SK-N-SH (cell line): ENCODE measurements at regions not wholly inside any gene's neighbourhood (a gene's known extent, or its start where the extent isn't known, plus 50 kb on each side); places are given as distances from the start of the nearest gene placed in this dataset.

Experiments
- CTCF ChIA-PET: fragments of 300-600, 350-600 bp; formaldehyde crosslinking; extraction: SDS; loops from one replicate; lab custom pipeline; 2021; lab: Yijun Ruan, JAX
- POLR2A ChIA-PET: fragments of 350-600 bp; sonication (Branson Sonifier 250); formaldehyde crosslinking; extraction: SDS; loops from one replicate; lab custom pipeline; 2020; ENCODE audit warnings: antibody characterized with exemption, inconsistent platforms; lab: Yijun Ruan, JAX
- DNase-seq: peaks from one replicate; pipeline ENCODE4 v3.0.0; 2012
- H2AFZ ChIP-seq: fragments of 200-600 bp; sonication (generic); 2 replicates; pipeline ENCODE4 v1.8.1; 2016; ENCODE audit warnings: antibody characterized with exemption, mild to moderate bottlenecking, low read depth
- H3F3A ChIP-seq: fragments of 200-600 bp; sonication (generic); replicated peaks from 2 replicates; pipeline ENCODE3; 2016; ENCODE audit warnings: antibody characterized with exemption, mild to moderate bottlenecking; ENCODE audit not compliant: insufficient read depth
- H3K27ac ChIP-seq, 2 experiments: fragments of 200-500 bp in 1 of 2; fragments of 200-600 bp in 1 of 2; sonication (Bioruptor generic) in 1 of 2; sonication (generic), shearing (Covaris generic) in 1 of 2; 2 replicates each; pipeline versions ENCODE4 v1.5.1 to v1.6.1; 2014 to 2016; ENCODE audit warnings: low read depth in 2 of 2, inconsistent platforms in 1 of 2, low read length in 1 of 2, mild to moderate bottlenecking in 1 of 2, mixed read lengths in 1 of 2
- H3K27me3 ChIP-seq: fragments of 200-600 bp; sonication (generic), shearing (Covaris generic); 2 replicates; pipeline ENCODE4 v1.6.1; 2016; ENCODE audit warnings: mixed run types; ENCODE audit not compliant: insufficient read depth
- H3K36me3 ChIP-seq, 2 experiments: fragments of 200-500 bp in 1 of 2; fragments of 200-600 bp in 1 of 2; sonication (Bioruptor generic) in 1 of 2; sonication (generic) in 1 of 2; replicated peaks in 1 of 2; 2 replicates each; pipeline versions ENCODE3 to v1.5.1; 2014 to 2016; ENCODE audit warnings: low read length in 1 of 2, mild to moderate bottlenecking in 1 of 2; ENCODE audit not compliant: insufficient read depth in 2 of 2, control insufficient read depth in 1 of 2
- H3K4me1 ChIP-seq, 2 experiments: fragments of 200-500 bp in 1 of 2; fragments of 200-600 bp in 1 of 2; sonication (Bioruptor generic) in 1 of 2; sonication (generic), shearing (Covaris generic) in 1 of 2; 2 replicates each; pipeline versions ENCODE4 v1.5.1 to v1.6.1; 2014 to 2016; ENCODE audit warnings: low read depth in 1 of 2, low read length in 1 of 2, mixed run types in 1 of 2; ENCODE audit not compliant: insufficient read depth in 2 of 2, control insufficient read depth in 1 of 2
- H3K4me2 ChIP-seq: fragments of 200-600 bp; sonication (generic), shearing (Covaris generic); 2 replicates; pipeline ENCODE4 v1.6.1; 2017; ENCODE audit warnings: mixed run types
- H3K4me3 ChIP-seq, 2 experiments: fragments of 200-500 bp in 1 of 2; fragments of 200-600 bp in 1 of 2; sonication (Bioruptor generic) in 1 of 2; sonication (generic), shearing (Covaris generic) in 1 of 2; 2 replicates each; pipeline versions ENCODE4 v1.5.1 to v1.8.1; 2014 to 2016; ENCODE audit warnings: low read depth in 2 of 2, inconsistent platforms in 1 of 2, low read length in 1 of 2, mild to moderate bottlenecking in 1 of 2, mixed read lengths in 1 of 2, moderate library complexity in 1 of 2
- H3K79me2 ChIP-seq: fragments of 200-600 bp; sonication (generic); 2 replicates; pipeline ENCODE4 v1.8.1; 2017; ENCODE audit warnings: mild to moderate bottlenecking; ENCODE audit not compliant: insufficient read depth
- H3K9ac ChIP-seq: fragments of 200-600 bp; sonication (generic); 2 replicates; pipeline ENCODE4 v1.6.1; 2017; ENCODE audit warnings: mixed run types
- H3K9me2 ChIP-seq: fragments of 200-600 bp; sonication (generic); 2 replicates; pipeline ENCODE4 v1.6.1; 2017; ENCODE audit warnings: mixed run types
- H3K9me3 ChIP-seq: fragments of 200-600 bp; sonication (generic); 2 replicates; pipeline ENCODE4 v1.6.1; 2017; ENCODE audit warnings: mixed run types, mild to moderate bottlenecking, moderate library complexity
- H4K20me1 ChIP-seq: fragments of 200-600 bp; sonication (generic); 2 replicates; pipeline ENCODE4 v1.6.1; 2017; ENCODE audit warnings: mild to moderate bottlenecking, mixed run types; ENCODE audit not compliant: insufficient read depth
- EZH2phosphoT487 ChIP-seq: fragments of 200-600 bp; sonication (generic); IDR thresholded peaks from 2 replicates; pipeline ENCODE4 v1.6.1; 2017; ENCODE audit warnings: low read depth, mixed run types, mild to moderate bottlenecking, antibody characterized with exemption, moderate library complexity, borderline replicate concordance
- FOSL2 ChIP-seq: IDR thresholded peaks from 2 replicates; pipeline ENCODE4 v1.4.0; 2012; ENCODE audit warnings: low read depth, mild to moderate bottlenecking, moderate library complexity, borderline replicate concordance
- FOXJ3 ChIP-seq: sonication (generic); formaldehyde crosslinking; IDR thresholded peaks from 2 replicates; pipeline ENCODE4 v1.5.1; 2020; ENCODE audit warnings: mild to moderate bottlenecking, missing genetic modification reagents
- GABPA ChIP-seq: IDR thresholded peaks from 2 replicates; pipeline ENCODE4 v1.4.0; 2012; ENCODE audit warnings: low read depth, mild to moderate bottlenecking
- MXI1 ChIP-seq: IDR thresholded peaks from 2 replicates; pipeline ENCODE4 v1.6.1; 2012; ENCODE audit warnings: mild to moderate bottlenecking, low read depth, low read length, improper control_type of control experiment
- POLR2AphosphoS5 ChIP-seq: IDR thresholded peaks from 2 replicates; pipeline ENCODE4 v1.6.1; 2012; ENCODE audit warnings: low read depth, low read length
- RXRA ChIP-seq: IDR thresholded peaks from 2 replicates; pipeline ENCODE4 v1.4.0; 2012; ENCODE audit warnings: low read depth, mild to moderate bottlenecking, borderline replicate concordance
- TAF1 ChIP-seq: IDR thresholded peaks from 2 replicates; pipeline ENCODE4 v1.6.1; 2012; ENCODE audit warnings: low read depth, mild to moderate bottlenecking, low read length, moderate library complexity, borderline replicate concordance
- TEAD4 ChIP-seq: IDR thresholded peaks from 2 replicates; pipeline ENCODE4 v1.4.0; 2012; ENCODE audit warnings: mild to moderate bottlenecking, borderline replicate concordance; ENCODE audit not compliant: insufficient read depth
- WGBS: methylation state at CpG from one replicate; pipeline ENCODE4 v1.1.6; 2017; ENCODE audit warnings: low lambda C conversion rate; 5-methylcytosine and 5-hydroxymethylcytosine counted together
- TF ChIP-seq, protein P1 (sequence below): fragments of 150-350 bp; IDR thresholded peaks from 2 replicates; pipeline ENCODE4 v1.6.1; 2017; ENCODE audit warnings: antibody characterized with exemption, low read length, low read depth, borderline replicate concordance
- TF ChIP-seq, protein P2 (sequence below): IDR thresholded peaks from 2 replicates; pipeline ENCODE4 v1.6.1; 2012; ENCODE audit warnings: mild to moderate bottlenecking, low read depth, low read length, moderate library complexity
- TF ChIP-seq, protein P3 (sequence below): IDR thresholded peaks from 2 replicates; pipeline ENCODE4 v1.4.0; 2012; ENCODE audit warnings: low read depth, borderline replicate concordance

DNA sequence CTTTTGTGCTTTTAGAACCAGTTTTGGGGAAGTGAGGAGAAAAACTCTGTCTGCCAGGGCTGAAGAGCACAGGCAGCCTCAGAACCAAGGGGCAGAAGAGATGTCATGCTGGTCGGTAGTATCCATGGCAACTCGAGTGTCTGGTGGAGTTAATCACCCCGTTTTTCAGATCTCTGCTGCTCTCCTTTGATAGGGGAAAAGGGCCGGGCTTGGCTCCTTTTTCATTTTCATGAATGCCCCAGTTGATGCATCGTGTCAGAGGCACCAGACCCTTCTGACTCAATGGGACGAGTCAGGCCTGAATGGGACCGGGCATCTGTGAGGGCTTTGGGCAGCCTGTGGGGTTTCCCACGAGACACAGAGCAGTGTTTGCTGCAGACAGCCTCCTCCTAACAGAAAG is 304.6 kb downstream of the ABCC12 start:
- H3K9me3 ChIP-seq: no peaks in the 10 kb centered on the region
- H4K20me1 ChIP-seq: no peaks in the 10 kb centered on the region
- no peak overlapping the region for H2AFZ ChIP-seq
- POLR2A ChIA-PET: no interaction called here
- TF ChIP-seq FOSL2 (no peak), TAF1 (no peak), RXRA (no peak), GABPA (no peak)
- TF ChIP-seq, protein P1, sequence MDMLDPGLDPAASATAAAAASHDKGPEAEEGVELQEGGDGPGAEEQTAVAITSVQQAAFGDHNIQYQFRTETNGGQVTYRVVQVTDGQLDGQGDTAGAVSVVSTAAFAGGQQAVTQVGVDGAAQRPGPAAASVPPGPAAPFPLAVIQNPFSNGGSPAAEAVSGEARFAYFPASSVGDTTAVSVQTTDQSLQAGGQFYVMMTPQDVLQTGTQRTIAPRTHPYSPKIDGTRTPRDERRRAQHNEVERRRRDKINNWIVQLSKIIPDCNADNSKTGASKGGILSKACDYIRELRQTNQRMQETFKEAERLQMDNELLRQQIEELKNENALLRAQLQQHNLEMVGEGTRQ: no peak
- H3K9me2 ChIP-seq: no peaks in the 10 kb centered on the region
- H3K9ac ChIP-seq: no peak overlapping the region
- no peaks in the 10 kb centered on the region for H3F3A ChIP-seq
- peak; percentile 36 for DNase-seq
- H3K4me2 ChIP-seq: no peak overlapping the region
- CTCF ChIA-PET: interaction anchor here (1.3 to 1.7 kb wide), 2 partner anchors 11 to 813 kb away, joined by 4 read pairs; no protein-coding TSS in a partner anchor
- no peaks in the 10 kb centered on the region for H3K79me2 ChIP-seq
- H3K27ac ChIP-seq: no peak overlapping the region
- H3K4me1 ChIP-seq: no peaks in the 10 kb centered on the region
- no peaks in the 10 kb centered on the region for H3K36me3 ChIP-seq
- 31% methylated on average over 8 of the region's 8 CpGs for WGBS
- no peak overlapping the region for H3K4me3 ChIP-seq
- H3K27me3 ChIP-seq: no peaks in the 10 kb centered on the region

DNA sequence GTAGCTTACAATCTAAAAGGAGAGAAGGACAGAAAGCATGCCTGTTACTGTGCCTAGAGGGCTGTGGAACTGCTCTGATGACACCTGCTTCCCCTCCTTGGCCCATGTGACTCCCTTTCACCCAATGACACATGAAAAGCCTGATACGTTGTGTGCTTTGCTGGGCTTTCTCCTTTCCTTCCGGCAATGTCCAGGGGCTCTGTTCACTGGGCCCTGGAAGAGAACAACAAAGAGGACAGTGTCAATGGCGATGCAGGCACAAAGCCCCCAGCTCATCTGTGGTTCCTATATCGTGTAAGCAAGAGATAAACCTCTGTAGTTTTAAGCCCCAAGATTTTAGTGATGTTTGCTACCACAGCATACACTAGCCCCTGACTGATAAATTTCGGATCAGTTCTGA is 306.1 kb downstream of the ABCC12 start:
- Histone ChIP-seq H3K4me2 (no peak overlapping the region), H2AFZ (no peak overlapping the region), H3K9ac (no peak overlapping the region), H3K36me3 (no peaks in the 10 kb centered on the region), H3K27me3 (no peaks in the 10 kb centered on the region), H3K79me2 (no peaks in the 10 kb centered on the region), H3K9me2 (no peaks in the 10 kb centered on the region), H3K4me3 (no peak overlapping the region), H4K20me1 (no peaks in the 10 kb centered on the region), H3K4me1 (no peaks in the 10 kb centered on the region), H3K9me3 (no peaks in the 10 kb centered on the region), H3F3A (no peaks in the 10 kb centered on the region), H3K27ac (no peak overlapping the region)
- 44% methylated on average over 5 of the region's 5 CpGs for WGBS
- TF ChIP-seq FOSL2: no peak
- TF ChIP-seq, protein P1: no peak
- TF ChIP-seq TEAD4: no peak
- CTCF ChIA-PET: interaction anchor here (0.9 to 1.7 kb wide), 2 partner anchors 14 to 812 kb away, joined by 3 to 4 read pairs; no protein-coding TSS in a partner anchor
- DNase-seq: no peak
- POLR2A ChIA-PET: no interaction called here

DNA sequence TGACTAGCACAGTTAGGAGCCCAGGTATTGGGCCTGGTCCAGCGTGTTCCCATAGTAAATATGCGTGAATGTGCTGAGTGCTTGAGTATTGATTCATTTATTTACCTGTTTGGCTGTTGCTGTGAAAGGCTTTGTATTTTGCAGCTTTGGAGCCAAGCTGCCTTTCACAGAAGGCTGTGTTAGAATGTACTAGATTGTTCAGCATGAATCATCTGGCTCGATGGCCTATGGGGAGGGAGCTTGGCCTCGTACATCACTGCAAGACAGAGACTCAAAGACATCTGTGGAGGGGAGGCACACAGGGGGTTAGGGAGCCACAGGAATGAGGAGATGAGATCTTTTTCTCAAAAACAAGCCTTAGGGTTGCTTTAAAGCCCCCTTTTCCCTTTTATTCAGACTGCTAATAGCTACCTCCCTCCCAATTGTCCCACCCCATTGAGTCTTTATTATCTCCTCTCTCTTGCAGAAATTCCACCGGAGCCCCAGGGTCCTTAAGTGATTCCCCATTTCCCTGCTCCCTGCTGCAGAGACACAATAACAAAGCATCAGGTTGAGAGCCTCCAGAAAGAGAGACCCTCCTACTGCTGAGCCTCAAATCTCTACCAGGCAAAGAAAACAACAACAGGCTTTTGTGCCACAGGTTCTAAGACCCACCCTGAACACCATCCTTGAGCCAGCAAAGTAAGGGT is 307.2 kb downstream of the ABCC12 start:
- WGBS: 31% methylated on average over 5 of the region's 5 CpGs
- Histone ChIP-seq H3K27me3 (no peaks in the 10 kb centered on the region), H3K36me3 (no peaks in the 10 kb centered on the region), H3K4me3 (no peak overlapping the region), H2AFZ (no peak overlapping the region), H3K4me1 (no peaks in the 10 kb centered on the region), H3K4me2 (no peak overlapping the region; the same call in 1 of the 2 replicates), H3K9me2 (no peaks in the 10 kb centered on the region), H4K20me1 (no peaks in the 10 kb centered on the region)
- TF ChIP-seq POLR2AphosphoS5: no peak
- no peak for TF ChIP-seq EZH2phosphoT487
- TF ChIP-seq, protein P2, sequence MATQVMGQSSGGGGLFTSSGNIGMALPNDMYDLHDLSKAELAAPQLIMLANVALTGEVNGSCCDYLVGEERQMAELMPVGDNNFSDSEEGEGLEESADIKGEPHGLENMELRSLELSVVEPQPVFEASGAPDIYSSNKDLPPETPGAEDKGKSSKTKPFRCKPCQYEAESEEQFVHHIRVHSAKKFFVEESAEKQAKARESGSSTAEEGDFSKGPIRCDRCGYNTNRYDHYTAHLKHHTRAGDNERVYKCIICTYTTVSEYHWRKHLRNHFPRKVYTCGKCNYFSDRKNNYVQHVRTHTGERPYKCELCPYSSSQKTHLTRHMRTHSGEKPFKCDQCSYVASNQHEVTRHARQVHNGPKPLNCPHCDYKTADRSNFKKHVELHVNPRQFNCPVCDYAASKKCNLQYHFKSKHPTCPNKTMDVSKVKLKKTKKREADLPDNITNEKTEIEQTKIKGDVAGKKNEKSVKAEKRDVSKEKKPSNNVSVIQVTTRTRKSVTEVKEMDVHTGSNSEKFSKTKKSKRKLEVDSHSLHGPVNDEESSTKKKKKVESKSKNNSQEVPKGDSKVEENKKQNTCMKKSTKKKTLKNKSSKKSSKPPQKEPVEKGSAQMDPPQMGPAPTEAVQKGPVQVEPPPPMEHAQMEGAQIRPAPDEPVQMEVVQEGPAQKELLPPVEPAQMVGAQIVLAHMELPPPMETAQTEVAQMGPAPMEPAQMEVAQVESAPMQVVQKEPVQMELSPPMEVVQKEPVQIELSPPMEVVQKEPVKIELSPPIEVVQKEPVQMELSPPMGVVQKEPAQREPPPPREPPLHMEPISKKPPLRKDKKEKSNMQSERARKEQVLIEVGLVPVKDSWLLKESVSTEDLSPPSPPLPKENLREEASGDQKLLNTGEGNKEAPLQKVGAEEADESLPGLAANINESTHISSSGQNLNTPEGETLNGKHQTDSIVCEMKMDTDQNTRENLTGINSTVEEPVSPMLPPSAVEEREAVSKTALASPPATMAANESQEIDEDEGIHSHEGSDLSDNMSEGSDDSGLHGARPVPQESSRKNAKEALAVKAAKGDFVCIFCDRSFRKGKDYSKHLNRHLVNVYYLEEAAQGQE: no peak
- TF ChIP-seq MXI1: no peak
- no peak for TF ChIP-seq FOXJ3 (CRISPR knock-in tag)
- TF ChIP-seq, protein P3, sequence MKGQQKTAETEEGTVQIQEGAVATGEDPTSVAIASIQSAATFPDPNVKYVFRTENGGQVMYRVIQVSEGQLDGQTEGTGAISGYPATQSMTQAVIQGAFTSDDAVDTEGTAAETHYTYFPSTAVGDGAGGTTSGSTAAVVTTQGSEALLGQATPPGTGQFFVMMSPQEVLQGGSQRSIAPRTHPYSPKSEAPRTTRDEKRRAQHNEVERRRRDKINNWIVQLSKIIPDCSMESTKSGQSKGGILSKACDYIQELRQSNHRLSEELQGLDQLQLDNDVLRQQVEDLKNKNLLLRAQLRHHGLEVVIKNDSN: no peak
- TF ChIP-seq, all 33 proteins: peak for 0
- Histone ChIP-seq H3K27ac (no peak overlapping the region), H3K9me3 (no peaks in the 10 kb centered on the region), H3K79me2 (no peaks in the 10 kb centered on the region), H3F3A (no peaks in the 10 kb centered on the region), H3K9ac (no peak overlapping the region)
- ChIA-PET POLR2A (no interaction called here), CTCF (interaction anchor here (1.5 kb wide), 1 partner anchor 12 kb away, joined by 4 read pairs; no protein-coding TSS in a partner anchor)
- no peak for DNase-seq
